ENCODE measurements at regions not wholly inside any gene's neighbourhood (a gene's known extent, or its start where the extent isn't known, plus 50 kb on each side); places are given as distances from the start of the nearest gene placed in this dataset.

DNA sequence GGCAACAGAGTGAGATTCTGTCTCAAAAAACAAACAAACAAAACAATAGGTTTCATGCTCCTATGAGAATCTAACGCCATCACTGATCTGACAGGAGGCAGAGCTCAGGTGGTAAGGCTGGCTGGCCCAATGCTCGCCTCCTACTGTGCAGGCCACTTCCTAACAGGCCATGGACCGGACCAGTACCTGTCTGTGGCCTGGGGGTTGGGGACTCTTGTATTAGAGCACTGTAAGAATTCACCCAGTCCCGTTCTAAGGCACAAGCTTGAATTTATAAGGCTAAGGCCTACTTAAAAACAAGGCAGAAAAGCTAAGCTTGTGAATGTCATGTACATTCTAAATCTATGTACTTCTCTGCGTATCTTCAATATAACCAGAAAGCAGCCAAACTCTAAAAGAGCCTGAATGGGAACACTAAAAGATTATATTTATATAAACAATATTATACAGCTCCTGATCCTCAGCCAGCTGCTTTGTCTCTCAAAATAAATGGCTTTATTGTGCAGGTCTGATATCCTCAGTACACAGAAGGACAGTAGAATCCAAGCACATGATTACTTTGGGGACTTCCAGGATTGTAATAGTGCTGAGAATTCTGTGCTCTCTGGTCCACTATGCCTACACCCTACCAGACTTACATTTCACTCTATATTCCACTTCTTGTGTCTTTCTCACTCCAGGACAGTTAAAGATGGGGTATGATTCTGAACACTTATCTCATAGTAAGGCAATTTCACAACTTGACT is 64.5 kb upstream of the DST start:
- H3K4me3 Mint-ChIP-seq: no peak overlapping the region
- H3K27ac Mint-ChIP-seq: no peak overlapping the region
- H3K27me3 Mint-ChIP-seq (ENCODE audit: low read depth): no peaks in the 10 kb centered on the region
- no peaks in the 10 kb centered on the region for H3K36me3 Mint-ChIP-seq (ENCODE audit: low read depth)
- no peaks in the 10 kb centered on the region for H3K9me3 Mint-ChIP-seq
- no peaks in the 10 kb centered on the region for H3K4me1 Mint-ChIP-seq
- TF ChIP-seq, protein P1, sequence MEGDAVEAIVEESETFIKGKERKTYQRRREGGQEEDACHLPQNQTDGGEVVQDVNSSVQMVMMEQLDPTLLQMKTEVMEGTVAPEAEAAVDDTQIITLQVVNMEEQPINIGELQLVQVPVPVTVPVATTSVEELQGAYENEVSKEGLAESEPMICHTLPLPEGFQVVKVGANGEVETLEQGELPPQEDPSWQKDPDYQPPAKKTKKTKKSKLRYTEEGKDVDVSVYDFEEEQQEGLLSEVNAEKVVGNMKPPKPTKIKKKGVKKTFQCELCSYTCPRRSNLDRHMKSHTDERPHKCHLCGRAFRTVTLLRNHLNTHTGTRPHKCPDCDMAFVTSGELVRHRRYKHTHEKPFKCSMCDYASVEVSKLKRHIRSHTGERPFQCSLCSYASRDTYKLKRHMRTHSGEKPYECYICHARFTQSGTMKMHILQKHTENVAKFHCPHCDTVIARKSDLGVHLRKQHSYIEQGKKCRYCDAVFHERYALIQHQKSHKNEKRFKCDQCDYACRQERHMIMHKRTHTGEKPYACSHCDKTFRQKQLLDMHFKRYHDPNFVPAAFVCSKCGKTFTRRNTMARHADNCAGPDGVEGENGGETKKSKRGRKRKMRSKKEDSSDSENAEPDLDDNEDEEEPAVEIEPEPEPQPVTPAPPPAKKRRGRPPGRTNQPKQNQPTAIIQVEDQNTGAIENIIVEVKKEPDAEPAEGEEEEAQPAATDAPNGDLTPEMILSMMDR (IDR thresholded peaks at IDR 0.05; ENCODE audit: unreplicated experiment in 3 of 3): no peak

DNA sequence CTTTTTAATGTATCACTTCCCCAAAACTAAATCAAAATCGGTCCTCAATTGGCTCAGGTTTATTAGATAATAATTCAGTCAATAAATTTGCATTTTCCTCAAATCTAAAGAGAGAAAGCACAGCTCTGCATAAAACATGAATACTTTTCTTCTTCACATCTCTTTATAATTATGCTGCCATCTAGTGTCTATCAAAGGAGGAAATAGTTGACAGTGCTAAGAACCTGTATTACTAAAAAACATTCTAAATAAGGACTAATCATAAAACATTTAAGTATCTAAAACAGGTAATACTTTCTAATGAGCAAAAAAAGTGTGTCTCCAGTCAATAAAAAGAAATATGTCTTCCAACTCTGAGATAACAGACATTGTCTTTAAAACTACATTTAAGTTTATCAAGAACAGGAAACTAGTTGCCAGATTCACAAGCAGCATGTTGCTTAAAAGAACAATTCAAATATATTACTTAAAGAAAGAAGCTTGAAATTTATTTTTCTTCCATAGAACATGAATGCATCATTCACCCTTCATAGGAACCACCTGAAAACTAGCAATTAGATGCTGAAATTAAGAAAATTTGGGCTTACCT is 56.5 kb upstream of the DST start:
- no peak overlapping the region for H3K4me3 Mint-ChIP-seq
- TF ChIP-seq, protein P1 (IDR thresholded peaks at IDR 0.05; ENCODE audit: unreplicated experiment in 3 of 3): peak; percentile 37 to 66 (median 51)
- H3K27me3 Mint-ChIP-seq (ENCODE audit: low read depth): no peaks in the 10 kb centered on the region
- H3K4me1 Mint-ChIP-seq: peaks cover 5% of the 10 kb centered on the region
- H3K9me3 Mint-ChIP-seq: no peaks in the 10 kb centered on the region
- peak overlapping the region in 1 of 3 experiments; percentile 15 for H3K27ac Mint-ChIP-seq
- peaks cover 14% of the 10 kb centered on the region for H3K36me3 Mint-ChIP-seq (ENCODE audit: low read depth)

DNA sequence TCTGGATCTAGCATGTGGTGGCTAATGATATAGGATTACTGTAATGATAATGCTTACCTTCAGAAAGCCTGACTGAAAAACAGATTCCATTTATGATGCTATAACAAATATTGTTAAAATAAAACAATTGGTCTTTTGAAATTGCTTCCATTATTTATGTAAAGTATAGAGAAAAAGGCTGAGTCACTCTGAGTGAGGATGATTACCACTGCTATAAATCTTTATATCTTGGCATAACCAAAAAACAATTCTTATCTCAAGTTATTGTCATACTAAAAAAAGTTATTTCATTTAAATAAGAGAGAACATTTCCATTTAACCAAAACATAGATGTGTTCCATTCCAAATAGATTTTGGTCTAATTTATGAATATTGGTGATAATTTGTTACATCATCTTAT is 53.0 kb upstream of the DST start:
- H3K27me3 Mint-ChIP-seq (ENCODE audit: low read depth): no peaks in the 10 kb centered on the region
- TF ChIP-seq, protein P1 (IDR thresholded peaks at IDR 0.05; ENCODE audit: unreplicated experiment in 3 of 3): no peak
- H3K36me3 Mint-ChIP-seq (ENCODE audit: low read depth): peaks cover 14% of the 10 kb centered on the region
- H3K4me3 Mint-ChIP-seq: no peak overlapping the region
- no peaks in the 10 kb centered on the region for H3K9me3 Mint-ChIP-seq
- peaks cover 16% of the 10 kb centered on the region for H3K4me1 Mint-ChIP-seq
- peak overlapping the region in 1 of 3 experiments; percentile 2 for H3K27ac Mint-ChIP-seq

DNA sequence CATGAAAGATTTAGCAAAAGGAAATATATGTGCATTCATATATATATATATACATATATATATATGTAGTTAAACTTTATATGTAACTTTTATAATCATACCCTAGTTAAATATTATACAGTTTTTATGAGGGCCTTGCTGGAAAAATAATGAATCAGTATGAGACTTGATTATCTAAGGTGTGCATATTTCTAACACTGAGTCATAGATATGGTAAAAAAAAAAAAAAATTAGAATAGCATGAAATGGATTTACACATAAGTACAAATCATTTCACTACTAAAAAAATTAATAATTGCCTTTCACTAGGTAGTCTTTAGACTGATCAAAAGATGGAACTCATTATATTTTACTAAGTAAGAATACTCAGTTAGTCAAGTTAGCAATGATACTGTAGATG is 51.3 kb upstream of the DST start:
- Mint-ChIP-seq H3K9me3 (no peaks in the 10 kb centered on the region), H3K27me3 (ENCODE audit: low read depth) (no peaks in the 10 kb centered on the region), H3K4me1 (peaks cover 14% of the 10 kb centered on the region), H3K36me3 (ENCODE audit: low read depth) (peaks cover 14% of the 10 kb centered on the region), H3K27ac (no peak overlapping the region), H3K4me3 (no peak overlapping the region)
- TF ChIP-seq, protein P1 (IDR thresholded peaks at IDR 0.05; ENCODE audit: unreplicated experiment in 3 of 3): no peak

DNA sequence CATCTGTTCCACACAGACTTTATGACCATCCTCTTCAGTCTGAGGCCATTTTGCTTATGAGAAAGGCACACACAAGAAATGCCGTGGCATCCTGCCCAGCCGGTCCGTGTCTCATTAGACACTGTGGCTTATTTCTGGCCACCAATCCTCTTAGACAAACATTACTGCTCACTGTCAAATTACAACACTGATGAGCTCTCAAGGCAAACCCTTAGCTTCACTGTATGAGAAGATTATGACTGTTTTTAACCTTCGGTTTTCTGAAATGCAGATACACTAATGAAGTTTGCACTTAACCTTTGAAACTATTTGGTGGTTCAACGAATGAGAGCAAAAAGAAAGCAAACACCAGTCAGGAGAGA is 50.5 kb upstream of the DST start:
- TF ChIP-seq, protein P1 (IDR thresholded peaks at IDR 0.05; ENCODE audit: unreplicated experiment in 3 of 3): no peak
- Mint-ChIP-seq H3K27me3 (ENCODE audit: low read depth) (no peaks in the 10 kb centered on the region), H3K36me3 (ENCODE audit: low read depth) (peaks cover 14% of the 10 kb centered on the region), H3K4me3 (peak overlapping the region in 1 of 3 experiments; percentile 24), H3K27ac (peak overlapping the region; percentile 66 to 75 (median 72)), H3K4me1 (peaks cover 16% of the 10 kb centered on the region), H3K9me3 (no peaks in the 10 kb centered on the region)
